ENCODE measurements at regions not wholly inside any gene's neighbourhood (a gene's known extent, or its start where the extent isn't known, plus 50 kb on each side); places are given as distances from the start of the nearest gene placed in this dataset.

DNA sequence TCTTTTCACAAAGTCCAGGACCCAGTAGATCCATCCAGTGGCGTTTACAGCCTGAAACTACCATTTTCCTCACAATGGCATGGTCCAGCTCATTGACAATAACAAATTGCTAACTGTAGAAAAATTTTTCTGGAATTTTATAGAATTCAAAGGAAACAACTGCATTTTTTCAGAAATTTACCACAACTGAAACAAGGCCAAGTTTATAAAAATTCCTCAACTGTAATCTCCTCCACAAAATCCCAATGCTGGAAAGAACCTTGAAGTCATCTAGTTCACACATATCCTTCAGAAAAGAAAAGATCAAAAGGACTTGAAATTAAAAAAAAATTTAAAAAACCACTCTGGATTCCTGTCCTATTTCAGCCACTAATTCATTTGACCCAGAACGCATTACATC is 226.0 kb upstream of the CTAGE1 start:
- ATAC-seq (no peak), DNase-seq (ENCODE audit: low spot score) (no peak)
- H3K36me3 Mint-ChIP-seq, result no peaks in the 10 kb centered on the region
- H3K4me1 Mint-ChIP-seq, result no peaks in the 10 kb centered on the region
- no peaks in the 10 kb centered on the region for H3K27me3 Mint-ChIP-seq (ENCODE audit: low read depth)
- TF ChIP-seq, protein P1, sequence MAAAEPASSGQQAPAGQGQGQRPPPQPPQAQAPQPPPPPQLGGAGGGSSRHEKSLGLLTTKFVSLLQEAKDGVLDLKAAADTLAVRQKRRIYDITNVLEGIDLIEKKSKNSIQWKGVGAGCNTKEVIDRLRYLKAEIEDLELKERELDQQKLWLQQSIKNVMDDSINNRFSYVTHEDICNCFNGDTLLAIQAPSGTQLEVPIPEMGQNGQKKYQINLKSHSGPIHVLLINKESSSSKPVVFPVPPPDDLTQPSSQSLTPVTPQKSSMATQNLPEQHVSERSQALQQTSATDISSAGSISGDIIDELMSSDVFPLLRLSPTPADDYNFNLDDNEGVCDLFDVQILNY (CRISPR knock-in tag; IDR thresholded peaks at IDR 0.05), result no peak
- no peak for TF ChIP-seq SMAD3 (CRISPR knock-in tag; IDR thresholded peaks at IDR 0.05; ENCODE audit: borderline replicate concordance)
- TF ChIP-seq MYBL2 (CRISPR knock-in tag; IDR thresholded peaks at IDR 0.05), result no peak
- no peak for TF ChIP-seq ZSCAN18 (CRISPR knock-in tag; IDR thresholded peaks at IDR 0.05)
- TF ChIP-seq, protein P2, sequence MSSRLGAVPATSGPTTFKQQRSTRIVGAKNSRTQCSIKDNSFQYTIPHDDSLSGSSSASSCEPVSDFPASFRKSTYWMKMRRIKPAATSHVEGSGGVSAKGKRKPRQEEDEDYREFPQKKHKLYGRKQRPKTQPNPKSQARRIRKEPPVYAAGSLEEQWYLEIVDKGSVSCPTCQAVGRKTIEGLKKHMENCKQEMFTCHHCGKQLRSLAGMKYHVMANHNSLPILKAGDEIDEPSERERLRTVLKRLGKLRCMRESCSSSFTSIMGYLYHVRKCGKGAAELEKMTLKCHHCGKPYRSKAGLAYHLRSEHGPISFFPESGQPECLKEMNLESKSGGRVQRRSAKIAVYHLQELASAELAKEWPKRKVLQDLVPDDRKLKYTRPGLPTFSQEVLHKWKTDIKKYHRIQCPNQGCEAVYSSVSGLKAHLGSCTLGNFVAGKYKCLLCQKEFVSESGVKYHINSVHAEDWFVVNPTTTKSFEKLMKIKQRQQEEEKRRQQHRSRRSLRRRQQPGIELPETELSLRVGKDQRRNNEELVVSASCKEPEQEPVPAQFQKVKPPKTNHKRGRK (CRISPR knock-in tag; IDR thresholded peaks at IDR 0.05; ENCODE audit: borderline replicate concordance), result no peak
- TF ChIP-seq CREB1 (CRISPR knock-in tag; IDR thresholded peaks at IDR 0.05), result no peak
- no peak for TF ChIP-seq ZNF121 (CRISPR knock-in tag; IDR thresholded peaks at IDR 0.05)
- TF ChIP-seq GABPB1 (CRISPR knock-in tag; IDR thresholded peaks at IDR 0.05), result no peak
- no peak for TF ChIP-seq MXD4 (CRISPR knock-in tag; IDR thresholded peaks at IDR 0.05; ENCODE audit: borderline replicate concordance)
- TF ChIP-seq, protein P3, sequence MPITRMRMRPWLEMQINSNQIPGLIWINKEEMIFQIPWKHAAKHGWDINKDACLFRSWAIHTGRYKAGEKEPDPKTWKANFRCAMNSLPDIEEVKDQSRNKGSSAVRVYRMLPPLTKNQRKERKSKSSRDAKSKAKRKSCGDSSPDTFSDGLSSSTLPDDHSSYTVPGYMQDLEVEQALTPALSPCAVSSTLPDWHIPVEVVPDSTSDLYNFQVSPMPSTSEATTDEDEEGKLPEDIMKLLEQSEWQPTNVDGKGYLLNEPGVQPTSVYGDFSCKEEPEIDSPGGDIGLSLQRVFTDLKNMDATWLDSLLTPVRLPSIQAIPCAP (CRISPR knock-in tag; IDR thresholded peaks at IDR 0.05), result no peak
- TF ChIP-seq FOXK1 (CRISPR knock-in tag; IDR thresholded peaks at IDR 0.05), result no peak
- no peak for TF ChIP-seq RELA (CRISPR knock-in tag; IDR thresholded peaks at IDR 0.05; ENCODE audit: borderline replicate concordance)
- TF ChIP-seq ZNF423 (CRISPR knock-in tag; IDR thresholded peaks at IDR 0.05), result no peak
- no peak for TF ChIP-seq OVOL2 (CRISPR knock-in tag; IDR thresholded peaks at IDR 0.05; ENCODE audit: borderline replicate concordance)
- no peak overlapping the region for H3K27ac Mint-ChIP-seq
- CTCF ChIA-PET, result no interaction called here
- H3K4me3 Mint-ChIP-seq, result no peak overlapping the region
- POLR2A ChIA-PET, result no interaction called here
- 0 out of 2 replicates have a peak, but pooled peaks cover 4% of the 10 kb centered on the region for H3K9me3 Mint-ChIP-seq

GRCh38 chr18:22650247-22650646 is 232.5 kb upstream of the CTAGE1 start:
- H3K27ac Mint-ChIP-seq, result no peak overlapping the region

More at GRCh38 chr18:22650247-22650646, 232.5 kb upstream of the CTAGE1 start:
- ChIA-PET POLR2A (no interaction called here), CTCF (no interaction called here)
- no peaks in the 10 kb centered on the region for H3K4me1 Mint-ChIP-seq
- ATAC-seq (no peak), DNase-seq (ENCODE audit: low spot score) (no peak)
- TF ChIP-seq ZBTB21 (CRISPR knock-in tag; IDR thresholded peaks at IDR 0.05; ENCODE audit: borderline replicate concordance), result no peak
- no peak for TF ChIP-seq RELA (CRISPR knock-in tag; IDR thresholded peaks at IDR 0.05; ENCODE audit: borderline replicate concordance)
- TF ChIP-seq ZNF138 (CRISPR knock-in tag; conservative IDR thresholded peaks at IDR 0.05), result no peak
- no peak for TF ChIP-seq GRHL2 (CRISPR knock-in tag; IDR thresholded peaks at IDR 0.05; ENCODE audit: insufficient replicate concordance, severe bottlenecking)
- TF ChIP-seq ATF3 (CRISPR knock-in tag; conservative IDR thresholded peaks at IDR 0.05), result no peak
- TF ChIP-seq FOXK1 (CRISPR knock-in tag; IDR thresholded peaks at IDR 0.05), result no peak
- no peak for TF ChIP-seq ZNF671 (CRISPR knock-in tag; IDR thresholded peaks at IDR 0.05)
- TF ChIP-seq ETV6 (CRISPR knock-in tag; IDR thresholded peaks at IDR 0.05), result no peak
- TF ChIP-seq, protein P4, sequence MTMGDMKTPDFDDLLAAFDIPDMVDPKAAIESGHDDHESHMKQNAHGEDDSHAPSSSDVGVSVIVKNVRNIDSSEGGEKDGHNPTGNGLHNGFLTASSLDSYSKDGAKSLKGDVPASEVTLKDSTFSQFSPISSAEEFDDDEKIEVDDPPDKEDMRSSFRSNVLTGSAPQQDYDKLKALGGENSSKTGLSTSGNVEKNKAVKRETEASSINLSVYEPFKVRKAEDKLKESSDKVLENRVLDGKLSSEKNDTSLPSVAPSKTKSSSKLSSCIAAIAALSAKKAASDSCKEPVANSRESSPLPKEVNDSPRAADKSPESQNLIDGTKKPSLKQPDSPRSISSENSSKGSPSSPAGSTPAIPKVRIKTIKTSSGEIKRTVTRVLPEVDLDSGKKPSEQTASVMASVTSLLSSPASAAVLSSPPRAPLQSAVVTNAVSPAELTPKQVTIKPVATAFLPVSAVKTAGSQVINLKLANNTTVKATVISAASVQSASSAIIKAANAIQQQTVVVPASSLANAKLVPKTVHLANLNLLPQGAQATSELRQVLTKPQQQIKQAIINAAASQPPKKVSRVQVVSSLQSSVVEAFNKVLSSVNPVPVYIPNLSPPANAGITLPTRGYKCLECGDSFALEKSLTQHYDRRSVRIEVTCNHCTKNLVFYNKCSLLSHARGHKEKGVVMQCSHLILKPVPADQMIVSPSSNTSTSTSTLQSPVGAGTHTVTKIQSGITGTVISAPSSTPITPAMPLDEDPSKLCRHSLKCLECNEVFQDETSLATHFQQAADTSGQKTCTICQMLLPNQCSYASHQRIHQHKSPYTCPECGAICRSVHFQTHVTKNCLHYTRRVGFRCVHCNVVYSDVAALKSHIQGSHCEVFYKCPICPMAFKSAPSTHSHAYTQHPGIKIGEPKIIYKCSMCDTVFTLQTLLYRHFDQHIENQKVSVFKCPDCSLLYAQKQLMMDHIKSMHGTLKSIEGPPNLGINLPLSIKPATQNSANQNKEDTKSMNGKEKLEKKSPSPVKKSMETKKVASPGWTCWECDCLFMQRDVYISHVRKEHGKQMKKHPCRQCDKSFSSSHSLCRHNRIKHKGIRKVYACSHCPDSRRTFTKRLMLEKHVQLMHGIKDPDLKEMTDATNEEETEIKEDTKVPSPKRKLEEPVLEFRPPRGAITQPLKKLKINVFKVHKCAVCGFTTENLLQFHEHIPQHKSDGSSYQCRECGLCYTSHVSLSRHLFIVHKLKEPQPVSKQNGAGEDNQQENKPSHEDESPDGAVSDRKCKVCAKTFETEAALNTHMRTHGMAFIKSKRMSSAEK (CRISPR knock-in tag; IDR thresholded peaks at IDR 0.05; ENCODE audit: borderline replicate concordance), result no peak
- TF ChIP-seq ZSCAN18 (CRISPR knock-in tag; IDR thresholded peaks at IDR 0.05), result no peak
- no peaks in the 10 kb centered on the region for H3K36me3 Mint-ChIP-seq
- H3K4me3 Mint-ChIP-seq, result no peak overlapping the region
- H3K27me3 Mint-ChIP-seq (ENCODE audit: low read depth), result peaks cover 14% of the 10 kb centered on the region
- peaks cover 15% of the 10 kb centered on the region for H3K9me3 Mint-ChIP-seq

Data from WTC11 (cell line).